ENCODE measurements at regions not wholly inside any gene's neighbourhood (a gene's known extent, or its start where the extent isn't known, plus 50 kb on each side); places are given as distances from the start of the nearest gene placed in this dataset.

DNA sequence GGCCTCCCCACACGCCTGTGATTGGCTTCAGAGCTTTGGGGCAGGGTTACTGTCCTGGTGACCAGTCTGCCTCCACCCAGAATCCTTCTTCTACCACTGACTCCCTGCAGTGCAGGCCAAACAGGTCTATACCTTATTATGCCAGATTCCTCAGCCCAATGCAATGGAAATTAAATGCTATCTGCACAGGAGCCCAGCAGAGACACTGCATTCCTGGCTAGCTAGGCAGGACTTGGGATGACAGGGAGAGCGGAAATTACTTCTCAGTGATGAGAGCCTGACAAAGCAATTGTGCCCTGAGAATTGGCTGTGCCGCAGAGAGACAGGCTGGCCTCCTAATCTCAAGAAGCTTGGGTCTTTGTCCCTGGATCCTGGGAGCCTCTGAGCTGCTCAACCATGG, 143.8 kb upstream of the NCAM1 start:
- TF ChIP-seq, protein P1, sequence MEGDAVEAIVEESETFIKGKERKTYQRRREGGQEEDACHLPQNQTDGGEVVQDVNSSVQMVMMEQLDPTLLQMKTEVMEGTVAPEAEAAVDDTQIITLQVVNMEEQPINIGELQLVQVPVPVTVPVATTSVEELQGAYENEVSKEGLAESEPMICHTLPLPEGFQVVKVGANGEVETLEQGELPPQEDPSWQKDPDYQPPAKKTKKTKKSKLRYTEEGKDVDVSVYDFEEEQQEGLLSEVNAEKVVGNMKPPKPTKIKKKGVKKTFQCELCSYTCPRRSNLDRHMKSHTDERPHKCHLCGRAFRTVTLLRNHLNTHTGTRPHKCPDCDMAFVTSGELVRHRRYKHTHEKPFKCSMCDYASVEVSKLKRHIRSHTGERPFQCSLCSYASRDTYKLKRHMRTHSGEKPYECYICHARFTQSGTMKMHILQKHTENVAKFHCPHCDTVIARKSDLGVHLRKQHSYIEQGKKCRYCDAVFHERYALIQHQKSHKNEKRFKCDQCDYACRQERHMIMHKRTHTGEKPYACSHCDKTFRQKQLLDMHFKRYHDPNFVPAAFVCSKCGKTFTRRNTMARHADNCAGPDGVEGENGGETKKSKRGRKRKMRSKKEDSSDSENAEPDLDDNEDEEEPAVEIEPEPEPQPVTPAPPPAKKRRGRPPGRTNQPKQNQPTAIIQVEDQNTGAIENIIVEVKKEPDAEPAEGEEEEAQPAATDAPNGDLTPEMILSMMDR (IDR thresholded peaks at IDR 0.05), result no peak
- H3K4me3 ChIP-seq, result no peak overlapping the region
- H3K27ac ChIP-seq, result no peak overlapping the region
- intact Hi-C loops (cut with DNase I), result no loop called here
- H3K36me3 ChIP-seq, result no peaks in the 10 kb centered on the region
- DNase-seq, result no peak
- no peaks in the 10 kb centered on the region for H3K4me1 ChIP-seq
- H3K9me3 ChIP-seq, result no peaks in the 10 kb centered on the region
- H3K27me3 ChIP-seq, result no peaks in the 10 kb centered on the region
- no peak for ATAC-seq

DNA sequence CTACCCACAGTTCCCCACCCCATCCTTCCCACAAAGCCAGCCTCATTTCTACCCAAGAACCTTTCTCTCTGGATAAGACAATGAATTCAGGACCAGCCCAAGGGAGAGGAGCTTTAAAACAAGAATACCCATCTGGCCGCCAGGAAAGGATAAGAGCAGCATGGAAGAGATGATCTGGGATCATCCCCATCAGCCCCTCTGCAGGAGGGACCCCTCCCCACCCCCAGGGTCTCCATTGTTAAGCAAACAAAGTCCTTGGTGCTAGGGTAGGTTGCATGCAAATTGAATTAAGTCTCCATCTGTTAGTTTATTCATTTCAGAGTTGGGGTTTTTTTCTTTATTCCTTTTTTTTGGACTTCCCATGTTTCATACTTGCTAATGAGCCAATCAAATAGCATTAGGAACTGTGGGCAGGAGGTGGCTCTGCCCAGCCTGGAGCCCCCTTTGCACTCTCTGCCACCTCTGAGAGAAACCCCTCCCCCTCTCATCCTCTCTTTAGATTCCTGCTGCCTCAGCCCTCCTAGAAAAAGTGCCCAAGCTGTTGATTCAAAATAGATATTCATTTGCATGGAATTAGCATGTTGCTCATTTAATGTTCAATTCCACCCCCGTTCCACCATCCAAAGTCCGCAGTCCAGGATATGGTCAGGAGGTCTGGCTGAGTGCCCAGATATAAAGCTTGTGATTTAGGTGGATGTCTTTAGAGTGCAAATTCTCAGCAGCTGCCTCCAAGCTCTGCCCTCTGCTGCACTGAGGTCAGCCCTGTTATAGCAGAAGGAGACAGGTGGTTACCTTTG, 138.5 kb upstream of the NCAM1 start:
- Histone ChIP-seq H3K4me1 (no peaks in the 10 kb centered on the region), H3K9me3 (no peaks in the 10 kb centered on the region), H3K36me3 (no peaks in the 10 kb centered on the region), H3K27me3 (no peaks in the 10 kb centered on the region), H3K27ac (no peak overlapping the region), H3K4me3 (no peak overlapping the region)
- intact Hi-C loops (cut with DNase I), result no loop called here
- ATAC-seq (no peak), DNase-seq (no peak)
- TF ChIP-seq, protein P1 (IDR thresholded peaks at IDR 0.05), result no peak

GRCh38 chr11:112826026-112826425, 135.2 kb upstream of the NCAM1 start:
- DNase-seq (no peak), ATAC-seq (no peak)
- peaks cover 0 to 12% of the 10 kb centered on the region in 2 donors for H3K27me3 ChIP-seq
- no peak overlapping the region for H3K27ac ChIP-seq
- no peaks in the 10 kb centered on the region for H3K36me3 ChIP-seq
- H3K9me3 ChIP-seq, result no peaks in the 10 kb centered on the region
- no peaks in the 10 kb centered on the region for H3K4me1 ChIP-seq
- no peak overlapping the region for H3K4me3 ChIP-seq
- TF ChIP-seq, protein P1 (IDR thresholded peaks at IDR 0.05), result no peak
- intact Hi-C loops (cut with DNase I), result no loop called here

- intact Hi-C loops (cut with DNase I), result no loop called here
- H3K4me1 ChIP-seq, result no peaks in the 10 kb centered on the region
- H3K9me3 ChIP-seq, result no peaks in the 10 kb centered on the region
- peaks cover 0 to 15% of the 10 kb centered on the region in 2 donors for H3K27me3 ChIP-seq
- ATAC-seq, result no peak
- TF ChIP-seq, protein P1 (IDR thresholded peaks at IDR 0.05), result no peak
- no peak overlapping the region for H3K27ac ChIP-seq
- H3K4me3 ChIP-seq, result no peak overlapping the region
- DNase-seq, result no peak
- H3K36me3 ChIP-seq, result no peaks in the 10 kb centered on the region
Observed at GRCh38 chr11:112826788-112827187, 134.4 kb upstream of the NCAM1 start.

- ATAC-seq, result no peak
Observed at GRCh38 chr11:112828421-112828820, 132.8 kb upstream of the NCAM1 start.

More at GRCh38 chr11:112828421-112828820, 132.8 kb upstream of the NCAM1 start:
- Histone ChIP-seq H3K36me3 (no peaks in the 10 kb centered on the region), H3K9me3 (no peaks in the 10 kb centered on the region), H3K4me1 (no peaks in the 10 kb centered on the region), H3K27me3 (peaks cover 0 to 15% of the 10 kb centered on the region in 2 donors), H3K27ac (no peak overlapping the region), H3K4me3 (no peak overlapping the region)
- TF ChIP-seq, protein P1 (IDR thresholded peaks at IDR 0.05), result no peak
- DNase-seq, result no peak
- intact Hi-C loops (cut with DNase I), result no loop called here
